Muscle layer of colon (tissue), 2 donors: ENCODE measurements at regions not wholly inside any gene's neighbourhood (a gene's known extent, or its start where the extent isn't known, plus 50 kb on each side); places are given as distances from the start of the nearest gene placed in this dataset.

ENCODE experiments used
- H3K27ac ChIP-seq: one replicate; pipeline ENCODE4 v1.7.0; 2013; ENCODE audit warnings: low read depth, mild to moderate bottlenecking, low read length, moderate library complexity
- H3K27me3 ChIP-seq, 2 donors: one replicate each; pipeline ENCODE4 v1.7.0; 2013; ENCODE audit warnings: low read length in 2 of 2, mild to moderate bottlenecking in 2 of 2; ENCODE audit not compliant: insufficient read depth in 2 of 2, control insufficient read depth in 1 of 2
- H3K36me3 ChIP-seq: one replicate; pipeline ENCODE4 v1.7.0; 2013; ENCODE audit warnings: mild to moderate bottlenecking, low read length; ENCODE audit not compliant: insufficient read depth
- H3K4me1 ChIP-seq: one replicate; pipeline ENCODE4 v1.7.0; 2013; ENCODE audit warnings: mild to moderate bottlenecking, low read length; ENCODE audit not compliant: insufficient read depth
- H3K4me3 ChIP-seq, 2 donors: one replicate each; pipeline ENCODE4 v1.7.0; 2013; ENCODE audit warnings: low read length in 2 of 2, low read depth in 1 of 2, mild to moderate bottlenecking in 1 of 2, moderate library complexity in 1 of 2
- H3K9ac ChIP-seq: one replicate; pipeline ENCODE4 v1.7.0; 2013; ENCODE audit warnings: low read length
- H3K9me3 ChIP-seq: one replicate; pipeline ENCODE4 v1.7.0; 2013; ENCODE audit warnings: mild to moderate bottlenecking, low read length
- donor health status: abdominal sarcoma.
- donor health status: Adenocarcinoma of cecum.

DNA sequence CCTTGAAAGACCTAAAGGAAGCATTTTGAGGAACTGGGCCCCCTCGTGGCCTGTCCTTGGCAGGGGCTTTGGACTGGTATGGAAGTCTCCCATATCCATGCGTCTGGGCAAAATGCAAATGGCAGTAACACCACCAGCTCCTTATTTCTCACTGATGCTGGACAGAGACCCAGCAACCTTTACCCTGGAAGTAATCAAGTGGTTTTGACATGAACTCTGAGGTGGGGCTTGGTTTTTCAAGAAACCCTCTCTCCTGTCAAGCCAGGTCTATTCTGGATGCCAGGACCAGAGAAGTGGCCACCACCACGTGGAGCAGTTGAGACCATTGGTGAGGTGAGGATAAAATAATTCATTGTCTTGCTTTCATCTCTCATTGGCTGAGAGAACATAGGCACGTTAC lies 84.4 kb downstream of the OTUD1 start:
- Histone ChIP-seq H3K4me1 (no peaks in the 10 kb centered on the region), H3K27me3 (no peaks in the 10 kb centered on the region), H3K36me3 (no peaks in the 10 kb centered on the region), H3K27ac (no peak overlapping the region), H3K4me3 (no peak overlapping the region), H3K9ac (no peak overlapping the region), H3K9me3 (no peaks in the 10 kb centered on the region)

DNA sequence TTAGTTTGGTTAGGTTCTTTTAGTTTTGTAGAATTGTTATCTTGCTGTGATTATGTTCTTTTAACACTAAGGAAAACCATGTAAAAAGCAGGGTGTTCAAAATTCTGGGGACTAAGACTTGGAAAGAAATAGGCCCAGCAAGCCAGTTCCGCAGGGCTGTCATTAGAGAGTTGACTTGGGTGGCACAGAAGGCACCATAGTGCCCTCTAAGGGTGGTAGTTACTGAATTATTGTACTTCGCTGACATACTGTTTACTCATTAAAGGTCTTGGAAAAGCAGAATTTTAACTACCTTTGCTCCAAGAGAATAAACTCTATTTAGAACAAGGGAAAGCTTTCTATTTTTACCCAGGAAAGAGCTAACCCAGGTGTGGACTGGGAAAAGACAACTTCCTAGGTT lies 86.5 kb downstream of the OTUD1 start:
- H3K27ac ChIP-seq = no peak overlapping the region
- no peaks in the 10 kb centered on the region for H3K4me1 ChIP-seq

DNA sequence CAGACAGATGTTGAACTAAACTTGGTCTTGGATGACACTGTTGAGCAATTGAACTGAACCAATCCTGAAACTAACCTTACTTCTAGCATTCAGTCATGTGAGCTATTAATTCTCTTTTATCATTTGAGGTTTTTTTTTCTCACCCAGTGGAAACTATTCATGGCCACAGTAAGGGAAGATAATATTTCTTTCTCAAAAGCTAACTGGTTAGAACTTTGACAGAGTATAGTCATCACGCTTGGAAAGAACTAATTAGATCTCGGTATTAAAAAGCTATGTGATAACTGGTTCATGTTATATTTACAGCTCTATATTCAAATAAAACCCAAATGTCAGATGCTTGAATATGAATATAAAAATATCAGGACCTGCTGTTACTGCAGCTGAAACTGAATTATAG lies 89.5 kb downstream of the OTUD1 start:
- Histone ChIP-seq H3K9me3 (no peaks in the 10 kb centered on the region), H3K27ac (no peak overlapping the region), H3K4me3 (no peak overlapping the region), H3K27me3 (no peaks in the 10 kb centered on the region), H3K4me1 (no peaks in the 10 kb centered on the region), H3K9ac (no peak overlapping the region), H3K36me3 (no peaks in the 10 kb centered on the region)

More for the DNA sequence above, 86.5 kb downstream of the OTUD1 start:
- H3K9me3 ChIP-seq = no peaks in the 10 kb centered on the region
- no peaks in the 10 kb centered on the region for H3K36me3 ChIP-seq
- no peak overlapping the region for H3K4me3 ChIP-seq
- no peak overlapping the region for H3K9ac ChIP-seq
- H3K27me3 ChIP-seq = no peaks in the 10 kb centered on the region

DNA sequence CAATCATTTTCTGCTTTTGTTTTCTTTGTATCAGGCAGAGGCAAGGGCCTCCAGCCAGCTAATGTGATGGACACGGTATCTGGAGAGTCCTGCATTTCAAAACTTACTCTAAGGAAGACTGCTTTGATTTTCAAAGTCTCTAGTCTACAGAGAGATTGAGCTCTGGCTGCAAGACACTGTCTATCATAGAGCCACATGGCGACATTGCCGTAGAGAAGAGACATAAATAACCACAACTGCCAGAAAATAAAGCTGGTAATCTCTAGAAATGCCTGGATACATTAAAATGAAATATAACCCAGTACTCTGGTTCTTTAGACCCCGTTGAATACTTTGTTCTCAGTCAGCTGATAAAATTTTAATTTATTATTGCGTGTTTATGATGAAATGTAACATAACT lies 90.8 kb downstream of the OTUD1 start:
- Histone ChIP-seq H3K4me3 (no peak overlapping the region), H3K4me1 (no peaks in the 10 kb centered on the region), H3K27me3 (no peaks in the 10 kb centered on the region), H3K36me3 (no peaks in the 10 kb centered on the region), H3K9me3 (no peaks in the 10 kb centered on the region), H3K9ac (no peak overlapping the region), H3K27ac (no peak overlapping the region)

DNA sequence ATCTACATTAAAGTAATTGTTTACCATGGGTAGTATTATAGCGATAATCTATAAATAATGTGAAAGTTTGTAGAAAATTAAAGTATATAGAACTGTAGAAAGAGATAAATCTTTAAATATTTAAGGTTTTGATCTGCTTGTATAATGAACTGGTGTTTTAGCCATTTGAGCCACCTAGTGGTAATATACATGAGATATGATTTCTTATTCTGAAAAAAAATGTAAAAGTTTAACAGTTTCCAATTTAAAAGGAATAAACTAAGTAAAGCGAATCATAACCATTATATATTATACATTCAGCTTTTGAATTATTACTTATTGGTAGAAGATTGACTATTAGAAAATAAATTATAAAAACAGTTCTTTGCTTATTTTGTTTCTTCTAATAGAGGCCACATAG lies 91.2 kb downstream of the OTUD1 start:
- Histone ChIP-seq H3K9me3 (no peaks in the 10 kb centered on the region), H3K4me1 (no peaks in the 10 kb centered on the region), H3K9ac (no peak overlapping the region), H3K4me3 (no peak overlapping the region), H3K36me3 (no peaks in the 10 kb centered on the region), H3K27me3 (no peaks in the 10 kb centered on the region), H3K27ac (no peak overlapping the region)

DNA sequence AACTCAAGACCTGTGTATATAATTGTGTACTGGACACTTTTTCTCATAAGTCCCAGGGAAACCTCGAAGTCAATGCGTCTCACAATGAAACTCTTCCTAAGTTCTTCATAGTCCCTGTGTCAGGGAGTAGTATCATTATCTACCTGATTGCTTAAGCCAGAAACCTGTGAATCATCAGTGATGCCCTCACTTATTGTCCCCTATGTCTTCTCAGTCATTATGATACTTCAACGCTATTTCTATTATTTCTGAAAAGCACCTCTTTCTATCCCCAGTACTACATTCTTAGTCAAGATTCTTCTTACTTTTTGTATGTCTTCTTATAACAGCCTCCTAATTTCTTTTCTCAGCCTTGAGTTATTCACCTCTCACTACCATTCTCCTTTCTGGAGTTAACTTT lies 94.3 kb downstream of the OTUD1 start:
- no peaks in the 10 kb centered on the region for H3K4me1 ChIP-seq
- H3K9ac ChIP-seq = no peak overlapping the region
- no peaks in the 10 kb centered on the region for H3K36me3 ChIP-seq
- no peaks in the 10 kb centered on the region for H3K9me3 ChIP-seq
- no peak overlapping the region for H3K27ac ChIP-seq
- H3K27me3 ChIP-seq = no peaks in the 10 kb centered on the region
- no peak overlapping the region for H3K4me3 ChIP-seq

DNA sequence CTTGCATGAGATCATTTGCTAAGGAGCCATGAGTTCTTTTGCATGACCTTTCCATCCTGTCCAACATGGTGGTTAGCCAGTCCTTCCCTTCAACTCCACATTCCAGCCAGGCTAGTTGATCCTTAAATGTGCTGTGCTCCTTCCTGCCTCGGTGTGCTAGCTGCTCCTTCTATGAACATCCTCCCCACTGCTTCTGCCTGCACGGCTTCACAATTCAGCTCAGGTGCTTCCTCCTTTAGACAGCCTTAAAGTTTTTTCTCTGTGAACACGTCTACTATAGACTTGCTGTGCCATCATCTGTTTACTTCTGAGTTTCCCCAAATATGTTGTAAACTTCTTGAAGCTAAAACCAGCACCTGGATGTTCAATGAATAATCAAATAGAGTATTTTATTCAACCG lies 95.5 kb downstream of the OTUD1 start:
- no peak overlapping the region for H3K9ac ChIP-seq
- H3K4me3 ChIP-seq = no peak overlapping the region

DNA sequence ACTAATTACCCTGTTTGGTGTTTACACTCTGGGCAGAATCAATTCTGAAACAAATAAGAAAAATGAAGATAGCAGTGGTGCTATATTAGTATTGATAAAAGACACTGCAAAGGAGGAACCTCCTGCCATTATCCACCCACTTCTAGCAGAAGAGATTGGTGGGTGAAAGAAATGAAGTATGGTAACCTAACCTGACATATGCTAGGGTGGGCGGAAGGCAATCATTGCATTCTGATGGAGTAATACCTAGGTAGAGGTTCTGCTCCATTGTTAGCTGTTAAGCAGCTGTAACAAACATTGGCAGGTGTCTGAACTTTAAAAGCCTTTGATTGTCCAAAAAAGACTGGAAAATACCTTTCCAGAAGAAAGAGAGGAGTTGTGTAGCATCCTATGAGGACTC lies 95.9 kb downstream of the OTUD1 start:
- H3K36me3 ChIP-seq = no peaks in the 10 kb centered on the region
- H3K27ac ChIP-seq = no peak overlapping the region
- H3K9me3 ChIP-seq = no peaks in the 10 kb centered on the region
- H3K27me3 ChIP-seq = no peaks in the 10 kb centered on the region
- H3K4me1 ChIP-seq = no peaks in the 10 kb centered on the region
- H3K9ac ChIP-seq = no peak overlapping the region
- no peak overlapping the region for H3K4me3 ChIP-seq

More for the DNA sequence above, 95.5 kb downstream of the OTUD1 start:
- Histone ChIP-seq H3K27ac (no peak overlapping the region), H3K9me3 (no peaks in the 10 kb centered on the region), H3K36me3 (no peaks in the 10 kb centered on the region), H3K4me1 (no peaks in the 10 kb centered on the region), H3K27me3 (no peaks in the 10 kb centered on the region)

DNA sequence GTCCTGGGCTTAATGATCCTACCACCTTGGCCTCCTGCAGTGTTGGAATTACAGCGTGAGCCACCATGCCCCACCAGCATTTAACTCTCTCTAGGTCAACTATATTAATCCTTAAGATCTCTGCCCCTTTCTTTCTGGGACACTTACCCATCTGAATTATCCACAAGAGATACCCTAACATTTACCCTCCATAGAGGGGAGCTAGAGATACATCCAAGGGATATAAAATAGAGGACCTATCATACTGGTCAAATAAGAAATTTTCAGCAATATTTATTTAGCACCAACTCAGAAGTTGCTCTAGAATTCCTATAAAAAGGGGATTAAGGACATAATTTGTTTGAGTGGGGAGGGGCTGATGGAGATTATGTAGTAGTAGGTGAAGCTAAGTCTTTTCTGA lies 96.5 kb downstream of the OTUD1 start:
- no peaks in the 10 kb centered on the region for H3K9me3 ChIP-seq
- no peaks in the 10 kb centered on the region for H3K27me3 ChIP-seq
- H3K36me3 ChIP-seq = no peaks in the 10 kb centered on the region
- H3K4me3 ChIP-seq = no peak overlapping the region
- no peak overlapping the region for H3K9ac ChIP-seq
- H3K4me1 ChIP-seq = no peaks in the 10 kb centered on the region
- H3K27ac ChIP-seq = no peak overlapping the region

DNA sequence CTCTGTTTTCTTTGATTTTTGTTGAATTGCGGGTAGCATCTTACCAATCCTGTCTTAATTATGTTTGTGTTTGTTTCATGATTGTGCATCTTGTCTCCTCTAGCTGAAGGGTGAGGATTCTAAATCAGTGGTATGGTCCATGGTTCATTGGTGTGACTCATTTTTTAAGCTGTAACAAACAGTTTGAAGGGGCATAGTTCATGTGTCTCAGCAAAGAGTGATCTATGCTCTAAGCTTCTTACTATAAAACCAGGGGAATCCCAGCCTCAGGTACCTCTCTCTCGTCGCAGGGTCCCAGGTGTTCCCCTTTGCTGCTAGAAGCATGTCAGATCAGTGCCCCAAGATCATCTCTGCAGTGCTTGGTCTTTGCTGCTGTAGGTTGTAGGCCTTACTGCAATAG lies 100.1 kb downstream of the OTUD1 start:
- no peaks in the 10 kb centered on the region for H3K4me1 ChIP-seq
- H3K27me3 ChIP-seq = no peaks in the 10 kb centered on the region
- H3K27ac ChIP-seq = no peak overlapping the region
- no peak overlapping the region for H3K9ac ChIP-seq
- H3K9me3 ChIP-seq = no peaks in the 10 kb centered on the region
- no peaks in the 10 kb centered on the region for H3K36me3 ChIP-seq
- H3K4me3 ChIP-seq = no peak overlapping the region

DNA sequence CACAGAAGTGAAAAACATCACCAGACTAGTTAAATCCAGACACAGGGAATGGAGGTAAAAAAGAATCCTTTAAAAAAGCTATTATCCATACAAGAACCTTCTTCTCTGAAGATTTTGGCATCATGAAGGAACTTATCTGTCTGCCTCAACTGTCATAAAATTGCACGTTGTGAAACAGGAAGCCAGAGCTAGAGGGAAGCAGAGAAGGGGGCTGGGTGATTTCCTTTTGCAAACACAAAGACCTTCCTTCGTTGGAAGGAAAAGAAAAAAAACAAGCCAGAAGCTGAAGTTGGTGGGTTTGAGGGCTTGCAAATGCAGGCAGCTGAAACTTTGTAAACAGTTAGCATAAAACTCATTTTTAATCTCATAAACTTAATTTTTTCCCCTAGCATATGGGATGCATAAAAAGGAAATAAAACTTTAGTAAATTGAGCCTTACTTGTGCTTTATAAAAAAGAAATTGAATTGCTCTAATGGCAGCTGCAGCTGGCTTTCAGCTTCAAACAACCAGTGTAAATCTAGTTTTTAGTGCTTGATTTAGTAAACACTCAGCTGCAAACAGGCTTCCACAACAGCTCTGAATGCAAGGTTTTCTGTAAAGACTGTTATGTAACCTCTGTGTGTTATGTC lies 101.6 kb downstream of the OTUD1 start:
- Histone ChIP-seq H3K36me3 (no peaks in the 10 kb centered on the region), H3K9ac (no peak overlapping the region), H3K27ac (no peak overlapping the region)

DNA sequence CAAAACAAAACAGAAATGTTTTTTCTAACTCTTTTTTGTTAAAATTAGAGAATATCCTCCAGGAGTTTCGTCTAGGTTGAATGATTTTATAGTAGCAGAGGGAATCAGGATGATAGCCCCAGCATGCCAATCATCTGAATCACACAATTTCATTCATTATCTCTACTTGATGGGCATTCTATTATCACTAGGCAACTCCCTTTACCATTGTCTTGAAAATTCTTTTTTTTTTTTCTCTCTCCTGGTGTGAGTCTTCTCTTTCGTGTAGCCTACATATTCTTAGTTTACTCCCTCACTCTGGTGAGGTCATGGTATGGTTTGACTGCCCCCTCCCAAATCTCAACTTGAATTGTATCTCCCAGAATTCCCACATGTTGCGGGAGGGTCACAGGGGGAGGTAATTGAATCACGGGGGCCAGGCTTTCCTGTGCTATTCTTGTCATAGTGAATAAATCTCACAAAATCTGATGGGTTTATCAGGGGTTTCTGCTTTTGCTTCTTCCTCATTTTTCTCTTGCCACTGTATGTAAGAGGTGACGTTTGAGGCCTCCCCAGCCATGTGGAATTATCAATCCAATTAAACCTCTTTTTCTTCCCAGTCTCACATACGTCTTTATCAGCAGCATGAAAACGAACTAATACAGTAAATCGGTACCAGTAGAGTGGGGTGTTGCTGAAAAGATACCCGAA lies 105.0 kb downstream of the OTUD1 start:
- no peaks in the 10 kb centered on the region for H3K36me3 ChIP-seq
- H3K9me3 ChIP-seq = no peaks in the 10 kb centered on the region
- H3K27ac ChIP-seq = no peak overlapping the region
- no peaks in the 10 kb centered on the region for H3K27me3 ChIP-seq
- no peak overlapping the region for H3K9ac ChIP-seq
- no peaks in the 10 kb centered on the region for H3K4me1 ChIP-seq
- H3K4me3 ChIP-seq = no peak overlapping the region

More for the DNA sequence above, 101.6 kb downstream of the OTUD1 start:
- Histone ChIP-seq H3K4me1 (no peaks in the 10 kb centered on the region), H3K9me3 (no peaks in the 10 kb centered on the region), H3K27me3 (no peaks in the 10 kb centered on the region), H3K4me3 (no peak overlapping the region)
